Activated T-helper 1 cell treated with anti-CD3 and anti-CD28 coated beads, Interleukin-12 subunit alpha, Interleukin-12 subunit beta, Interleukin-2, Interleukin-4 antibody, amounts not matched to agents 30 ng/mL and 10 ng/mL and 1 ng/mL, durations not matched to agents 14 hours and 24 hours and 36 hours (primary cell): ENCODE measurements at regions not wholly inside any gene's neighbourhood (a gene's known extent, or its start where the extent isn't known, plus 50 kb on each side); places are given as distances from the start of the nearest gene placed in this dataset.
"Not testable (repeated sequence)": the region's sequence is repeated elsewhere in the genome, so short reads cannot be mapped to it uniquely, and the experiment has no call there.

Experiments used
- DNase-seq: peaks from one replicate; pipeline ENCODE4 v3.0.0; 2021; ENCODE audit warnings: low spot score
- H3K27ac Mint-ChIP-seq: one replicate; pipeline ENCODE4 v1.8.0; 2021; ENCODE audit warnings: mild to moderate bottlenecking, mixed read lengths
- H3K27me3 Mint-ChIP-seq: one replicate; pipeline ENCODE4 v1.8.0; 2022; ENCODE audit warnings: mild to moderate bottlenecking, moderate library complexity, mixed read lengths; ENCODE audit not compliant: insufficient read depth
- H3K36me3 Mint-ChIP-seq: one replicate; pipeline ENCODE4 v1.8.0; 2021; ENCODE audit warnings: low read depth, mixed read lengths
- H3K4me1 Mint-ChIP-seq: one replicate; pipeline ENCODE4 v1.8.0; 2021; ENCODE audit warnings: low read depth, mixed read lengths
- H3K4me3 Mint-ChIP-seq: one replicate; pipeline ENCODE4 v1.8.0; 2021; ENCODE audit warnings: mild to moderate bottlenecking, moderate library complexity, mixed read lengths
- H3K9me3 Mint-ChIP-seq: one replicate; pipeline ENCODE4 v1.8.0; 2021; ENCODE audit warnings: mixed read lengths
- intact Hi-C: fragments of 100-400 bp; cut with micrococcal nuclease; formaldehyde crosslinking; loops from one replicate; pipeline ENCODE4 v1.15.1; 2024

GRCh38 chr1:105558023-105558422, 1498.5 kb upstream of the PRMT6 start:
- intact Hi-C loops = no loop called here
- H3K27me3 Mint-ChIP-seq = no peaks in the 10 kb centered on the region

GRCh38 chr1:105565006-105565405, 1491.5 kb upstream of the PRMT6 start:
- Mint-ChIP-seq H3K27ac (no peak overlapping the region), H3K4me3 (no peak overlapping the region), H3K27me3 (no peaks in the 10 kb centered on the region), H3K36me3 (no peaks in the 10 kb centered on the region), H3K9me3 (peaks cover 4% of the 10 kb centered on the region), H3K4me1 (no peaks in the 10 kb centered on the region)
- intact Hi-C loops = no loop called here
- no peak for DNase-seq

More at GRCh38 chr1:105558023-105558422, 1498.5 kb upstream of the PRMT6 start:
- H3K4me1 Mint-ChIP-seq = no peaks in the 10 kb centered on the region
- no peak for DNase-seq
- no peak overlapping the region for H3K27ac Mint-ChIP-seq
- H3K4me3 Mint-ChIP-seq = no peak overlapping the region
- H3K36me3 Mint-ChIP-seq = no peaks in the 10 kb centered on the region
- peaks cover 12% of the 10 kb centered on the region for H3K9me3 Mint-ChIP-seq

GRCh38 chr1:105585791-105586190, 1470.7 kb upstream of the PRMT6 start:
- no peaks in the 10 kb centered on the region for H3K27me3 Mint-ChIP-seq
- intact Hi-C loops = no loop called here
- no peaks in the 10 kb centered on the region for H3K4me1 Mint-ChIP-seq
- H3K4me3 Mint-ChIP-seq = no peak overlapping the region
- no peak for DNase-seq
- H3K9me3 Mint-ChIP-seq = peaks cover 15% of the 10 kb centered on the region
- H3K36me3 Mint-ChIP-seq = no peaks in the 10 kb centered on the region
- H3K27ac Mint-ChIP-seq = no peak overlapping the region

- no peaks in the 10 kb centered on the region for H3K4me1 Mint-ChIP-seq
- H3K36me3 Mint-ChIP-seq = no peaks in the 10 kb centered on the region
- H3K4me3 Mint-ChIP-seq = no peak overlapping the region
- peaks cover 8% of the 10 kb centered on the region for H3K9me3 Mint-ChIP-seq
- no peaks in the 10 kb centered on the region for H3K27me3 Mint-ChIP-seq
- H3K27ac Mint-ChIP-seq = no peak overlapping the region
- intact Hi-C loops = no loop called here
- no peak for DNase-seq
Observed at GRCh38 chr1:105591681-105592080, 1464.8 kb upstream of the PRMT6 start.

- Mint-ChIP-seq H3K27me3 (no peaks in the 10 kb centered on the region), H3K36me3 (no peaks in the 10 kb centered on the region), H3K27ac (no peak overlapping the region), H3K4me3 (no peak overlapping the region), H3K9me3 (peaks cover 5% of the 10 kb centered on the region), H3K4me1 (no peaks in the 10 kb centered on the region)
- intact Hi-C loops = no loop called here
- DNase-seq = no peak
Observed at GRCh38 chr1:105608713-105609112, 1447.8 kb upstream of the PRMT6 start.

GRCh38 chr1:105626276-105626987, 1430.0 kb upstream of the PRMT6 start:
- H3K27me3 Mint-ChIP-seq = no peaks in the 10 kb centered on the region
- no peaks in the 10 kb centered on the region for H3K4me1 Mint-ChIP-seq
- H3K4me3 Mint-ChIP-seq = no peak overlapping the region
- H3K36me3 Mint-ChIP-seq = no peaks in the 10 kb centered on the region
- peaks cover 8% of the 10 kb centered on the region for H3K9me3 Mint-ChIP-seq
- no peak for DNase-seq
- intact Hi-C loops = no loop called here
- H3K27ac Mint-ChIP-seq = no peak overlapping the region

- H3K27me3 Mint-ChIP-seq, H3K4me3 Mint-ChIP-seq, H3K4me1 Mint-ChIP-seq, DNase-seq, H3K27ac Mint-ChIP-seq, H3K36me3 Mint-ChIP-seq, intact Hi-C loops: not testable (repeated sequence)
- H3K9me3 Mint-ChIP-seq = peaks cover 11% of the 10 kb centered on the region
Observed at GRCh38 chr1:105631153-105631744, 1425.2 kb upstream of the PRMT6 start.

GRCh38 chr1:105632342-105633196, 1423.9 kb upstream of the PRMT6 start:
- no peak overlapping the region for H3K27ac Mint-ChIP-seq

GRCh38 chr1:105636052-105636451, 1420.4 kb upstream of the PRMT6 start:
- peaks cover 10% of the 10 kb centered on the region for H3K9me3 Mint-ChIP-seq
- no peak overlapping the region for H3K27ac Mint-ChIP-seq
- H3K36me3 Mint-ChIP-seq = no peaks in the 10 kb centered on the region
- no peak for DNase-seq
- H3K27me3 Mint-ChIP-seq = no peaks in the 10 kb centered on the region
- H3K4me1 Mint-ChIP-seq = no peaks in the 10 kb centered on the region
- intact Hi-C loops = no loop called here
- H3K4me3 Mint-ChIP-seq = no peak overlapping the region

More at GRCh38 chr1:105632342-105633196, 1423.9 kb upstream of the PRMT6 start:
- Mint-ChIP-seq H3K9me3 (peaks cover 14% of the 10 kb centered on the region), H3K36me3 (no peaks in the 10 kb centered on the region), H3K27me3 (no peaks in the 10 kb centered on the region), H3K4me1 (no peaks in the 10 kb centered on the region), H3K4me3 (no peak overlapping the region)
- DNase-seq = no peak
- intact Hi-C loops = no loop called here

- DNase-seq = no peak
- Mint-ChIP-seq H3K4me1 (no peaks in the 10 kb centered on the region), H3K27me3 (no peaks in the 10 kb centered on the region), H3K36me3 (no peaks in the 10 kb centered on the region), H3K9me3 (peaks cover 27% of the 10 kb centered on the region), H3K4me3 (no peak overlapping the region), H3K27ac (no peak overlapping the region)
- intact Hi-C loops = no loop called here
Observed at GRCh38 chr1:105641407-105641806, 1415.1 kb upstream of the PRMT6 start.

GRCh38 chr1:105652109-105652508, 1404.4 kb upstream of the PRMT6 start:
- Mint-ChIP-seq H3K4me3 (no peak overlapping the region), H3K36me3 (no peaks in the 10 kb centered on the region), H3K9me3 (peaks cover 9% of the 10 kb centered on the region), H3K27me3 (no peaks in the 10 kb centered on the region), H3K27ac (no peak overlapping the region), H3K4me1 (no peaks in the 10 kb centered on the region)
- DNase-seq = no peak
- intact Hi-C loops = no loop called here

- Mint-ChIP-seq H3K4me1 (no peaks in the 10 kb centered on the region), H3K36me3 (no peaks in the 10 kb centered on the region), H3K27me3 (no peaks in the 10 kb centered on the region), H3K9me3 (peaks cover 11% of the 10 kb centered on the region), H3K27ac (no peak overlapping the region), H3K4me3 (no peak overlapping the region)
- no peak for DNase-seq
- intact Hi-C loops = no loop called here
Observed at GRCh38 chr1:105655032-105655431, 1401.4 kb upstream of the PRMT6 start.

- intact Hi-C loops = no loop called here
- Mint-ChIP-seq H3K36me3 (no peaks in the 10 kb centered on the region), H3K9me3 (peaks cover 7% of the 10 kb centered on the region), H3K4me3 (no peak overlapping the region), H3K27me3 (no peaks in the 10 kb centered on the region), H3K27ac (no peak overlapping the region), H3K4me1 (no peaks in the 10 kb centered on the region)
- DNase-seq = no peak
Observed at GRCh38 chr1:105664495-105664894, 1392.0 kb upstream of the PRMT6 start.
